ENCODE measurements at regions not wholly inside any gene's neighbourhood (a gene's known extent, or its start where the extent isn't known, plus 50 kb on each side); places are given as distances from the start of the nearest gene placed in this dataset.

DNA sequence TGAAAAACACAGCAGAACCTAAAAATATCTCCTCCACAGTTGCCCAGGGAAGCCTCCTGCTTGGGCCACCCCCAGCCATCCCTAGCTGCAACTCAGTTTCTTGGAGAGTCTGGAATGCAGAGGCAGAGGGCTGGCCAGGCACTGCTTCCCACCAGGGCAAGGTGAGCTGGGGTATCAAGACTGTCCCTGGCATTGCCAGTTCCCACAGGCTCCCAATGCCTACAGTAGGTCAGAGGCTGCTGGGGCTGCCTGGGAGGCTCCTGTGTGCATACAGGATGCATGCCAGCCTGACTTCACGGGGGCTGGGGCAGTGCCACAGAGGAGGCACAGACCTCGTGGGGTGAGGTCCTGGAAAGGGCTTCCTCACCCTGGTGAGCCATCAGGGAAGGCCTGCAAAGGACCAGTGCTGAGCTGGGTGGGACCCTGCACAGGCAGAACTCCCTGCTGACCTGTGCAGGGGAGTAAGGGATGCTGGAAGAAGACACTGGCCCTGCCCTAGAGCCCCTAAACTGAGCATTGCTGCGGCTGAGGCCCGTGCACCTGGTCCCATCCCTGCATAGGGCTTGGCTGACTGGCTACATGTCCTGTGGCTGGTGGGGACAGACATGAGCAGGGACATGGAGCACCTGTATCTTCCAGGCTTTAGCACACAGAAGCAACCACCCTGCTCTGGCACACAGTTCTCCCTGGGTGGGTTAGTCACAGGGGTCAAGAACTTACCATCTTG lies 121.9 kb upstream of the RET start (continued):
- TF ChIP-seq ETV6 (conservative IDR thresholded peaks at IDR 0.05 in 1 of 2, IDR thresholded peaks at IDR 0.05 in 1 of 2; ENCODE audit: borderline replicate concordance in 1 of 2, low read depth in 1 of 2) (no peak), ZSCAN29 (IDR thresholded peaks at IDR 0.05) (no peak), MYC (IDR thresholded peaks at IDR 0.05; ENCODE audit: insufficient read depth, insufficient read length, insufficient replicate concordance, low read length, severe bottlenecking) (no peak), IRF4 (IDR thresholded peaks at IDR 0.05; ENCODE audit: low read depth, low read length) (no peak), RFX5 (IDR thresholded peaks at IDR 0.05; ENCODE audit: low read depth, low read length) (no peak), WRNIP1 (IDR thresholded peaks at IDR 0.05; ENCODE audit: borderline replicate concordance, low read depth, low read length) (no peak)
- TF ChIP-seq, protein P1, sequence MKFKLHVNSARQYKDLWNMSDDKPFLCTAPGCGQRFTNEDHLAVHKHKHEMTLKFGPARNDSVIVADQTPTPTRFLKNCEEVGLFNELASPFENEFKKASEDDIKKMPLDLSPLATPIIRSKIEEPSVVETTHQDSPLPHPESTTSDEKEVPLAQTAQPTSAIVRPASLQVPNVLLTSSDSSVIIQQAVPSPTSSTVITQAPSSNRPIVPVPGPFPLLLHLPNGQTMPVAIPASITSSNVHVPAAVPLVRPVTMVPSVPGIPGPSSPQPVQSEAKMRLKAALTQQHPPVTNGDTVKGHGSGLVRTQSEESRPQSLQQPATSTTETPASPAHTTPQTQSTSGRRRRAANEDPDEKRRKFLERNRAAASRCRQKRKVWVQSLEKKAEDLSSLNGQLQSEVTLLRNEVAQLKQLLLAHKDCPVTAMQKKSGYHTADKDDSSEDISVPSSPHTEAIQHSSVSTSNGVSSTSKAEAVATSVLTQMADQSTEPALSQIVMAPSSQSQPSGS (IDR thresholded peaks at IDR 0.05; ENCODE audit: low read length) = no peak

DNA sequence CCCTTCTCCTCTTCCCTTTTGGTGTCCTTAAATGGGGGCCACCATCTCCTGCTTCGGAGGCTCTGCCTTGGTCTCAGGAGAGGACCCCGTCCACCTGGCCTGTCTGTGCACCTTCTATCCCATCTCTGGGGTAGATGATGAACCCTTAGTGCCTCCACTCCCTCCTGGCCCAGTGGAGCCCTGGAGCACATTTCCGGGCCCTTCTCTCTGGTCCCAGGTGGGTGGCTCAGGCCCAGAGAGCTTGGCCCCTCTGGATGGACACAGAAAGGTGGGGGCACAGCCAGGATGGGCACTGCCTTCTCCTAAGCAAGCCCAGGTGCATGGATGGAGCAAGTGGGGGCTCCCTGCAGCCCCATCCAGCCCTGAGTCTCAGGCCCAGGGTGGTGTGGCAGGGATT lies 121.4 kb upstream of the RET start:
- Histone ChIP-seq H3K4me2 (ENCODE audit: control insufficient read depth, insufficient read depth) (no peak overlapping the region), H3K9ac (ENCODE audit: control insufficient read depth, insufficient read depth, low read length) (no peak overlapping the region), H3K9me3 (replicated peaks; ENCODE audit: control insufficient read depth, insufficient read depth, low read length) (no peaks in the 10 kb centered on the region), H3K79me2 (ENCODE audit: control insufficient read depth, insufficient read depth, low read length) (no peaks in the 10 kb centered on the region), H3K4me3 (no peak overlapping the region), H2AFZ (ENCODE audit: control insufficient read depth, low read depth, low read length) (no peak overlapping the region), H3K4me1 (ENCODE audit: control insufficient read depth, insufficient read depth, low read length) (no peaks in the 10 kb centered on the region), H3K36me3 (ENCODE audit: control insufficient read depth in 2 of 2, insufficient read depth in 2 of 2, low read length in 1 of 2) (no peaks in the 10 kb centered on the region), H3K27me3 (replicated peaks in 1 of 2; ENCODE audit: control insufficient read depth in 2 of 2, insufficient read depth in 2 of 2, low read length in 1 of 2) (no peaks in the 10 kb centered on the region; a peak in 1 of 4 replicates), H3K27ac (ENCODE audit: control insufficient read depth, insufficient read depth) (no peak overlapping the region), H4K20me1 (ENCODE audit: control insufficient read depth, insufficient read depth) (no peaks in the 10 kb centered on the region)
- TF ChIP-seq RCOR1 (conservative IDR thresholded peaks at IDR 0.05; ENCODE audit: low read depth, low read length) (no peak), SREBF2 (IDR thresholded peaks at IDR 0.05; ENCODE audit: low read length) (no peak), ETV6 (conservative IDR thresholded peaks at IDR 0.05 in 1 of 2, IDR thresholded peaks at IDR 0.05 in 1 of 2; ENCODE audit: borderline replicate concordance in 1 of 2, low read depth in 1 of 2) (no peak), IKZF1 (conservative IDR thresholded peaks at IDR 0.05) (no peak), BACH1 (IDR thresholded peaks at IDR 0.05; ENCODE audit: borderline replicate concordance) (no peak), KLF5 (IDR thresholded peaks at IDR 0.05; ENCODE audit: partially characterized antibody) (no peak), NFXL1 (IDR thresholded peaks at IDR 0.05; ENCODE audit: borderline replicate concordance) (no peak), NBN (IDR thresholded peaks at IDR 0.05) (no peak), STAT1 (conservative IDR thresholded peaks at IDR 0.05) (no peak), SREBF1 (IDR thresholded peaks at IDR 0.05; ENCODE audit: low read length) (no peak), POLR2AphosphoS5 (IDR thresholded peaks at IDR 0.05; ENCODE audit: low read length) (no peak), YBX1 (IDR thresholded peaks at IDR 0.05) (no peak)
- TF ChIP-seq, protein P2, sequence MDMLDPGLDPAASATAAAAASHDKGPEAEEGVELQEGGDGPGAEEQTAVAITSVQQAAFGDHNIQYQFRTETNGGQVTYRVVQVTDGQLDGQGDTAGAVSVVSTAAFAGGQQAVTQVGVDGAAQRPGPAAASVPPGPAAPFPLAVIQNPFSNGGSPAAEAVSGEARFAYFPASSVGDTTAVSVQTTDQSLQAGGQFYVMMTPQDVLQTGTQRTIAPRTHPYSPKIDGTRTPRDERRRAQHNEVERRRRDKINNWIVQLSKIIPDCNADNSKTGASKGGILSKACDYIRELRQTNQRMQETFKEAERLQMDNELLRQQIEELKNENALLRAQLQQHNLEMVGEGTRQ (IDR thresholded peaks at IDR 0.05; ENCODE audit: borderline replicate concordance, low read depth, low read length) = no peak
- in situ Hi-C loops (cut with MboI) = no loop called here
- ATAC-seq (no peak), FAIRE-seq (no peak), DNase-seq (ENCODE audit: low read depth, low spot score) (no peak)
- intact Hi-C loops (cut with micrococcal nuclease; ENCODE audit: unreplicated experiment) = no loop called here
- ChIA-PET CTCF (no interaction called here), SMC1A (ENCODE audit: uncharacterized antibody, unreplicated experiment) (no interaction called here), POLR2A (no interaction called here), RAD21 (ENCODE audit: unreplicated experiment) (no interaction called here)
- BruUV-seq (replicated peaks) = no TSS peak
- 10% methylated on average over 3 of the region's 3 CpGs for WGBS (ENCODE audit: insufficient coverage, insufficient replicate concordance, low lambda C conversion rate, missing lambda C conversion rate)

Measured in GM12878 (cell line).